Endodermal cell (in vitro differentiated cells): ENCODE measurements at regions not wholly inside any gene's neighbourhood (a gene's known extent, or its start where the extent isn't known, plus 50 kb on each side); places are given as distances from the start of the nearest gene placed in this dataset.

Experiments
- DNase-seq: peaks from one replicate; pipeline ENCODE4 v3.0.0-alpha.2; 2017
- H3K27ac ChIP-seq: 2 replicates; pipeline ENCODE4 v1.5.1; 2013; ENCODE audit warnings: mild to moderate bottlenecking, low read depth, low read length, moderate library complexity
- H3K27me3 ChIP-seq: 2 replicates; pipeline ENCODE4 v1.6.1; 2013; ENCODE audit warnings: mild to moderate bottlenecking, low read length, moderate library complexity; ENCODE audit not compliant: insufficient read depth, control insufficient read depth, poor library complexity, severe bottlenecking
- H3K36me3 ChIP-seq: 2 replicates; pipeline ENCODE4 v1.7.0; 2013; ENCODE audit warnings: mild to moderate bottlenecking, low read length, moderate library complexity; ENCODE audit not compliant: control insufficient read depth, insufficient read depth
- H3K4me1 ChIP-seq: one replicate; pipeline ENCODE4 v1.7.0; 2013; ENCODE audit warnings: low read length; ENCODE audit not compliant: control insufficient read depth, insufficient read depth
- H3K4me3 ChIP-seq: 2 replicates; pipeline ENCODE4 v1.5.1; 2013; ENCODE audit warnings: mild to moderate bottlenecking, low read length, moderate library complexity
- H3K9ac ChIP-seq: 2 replicates; pipeline ENCODE4 v1.6.1; 2013; ENCODE audit warnings: mild to moderate bottlenecking, low read length, moderate library complexity; ENCODE audit not compliant: poor library complexity, severe bottlenecking; ENCODE audit errors: extremely low read depth
- H3K9me3 ChIP-seq: 2 replicates; pipeline ENCODE4 v1.6.1; 2013; ENCODE audit warnings: mild to moderate bottlenecking, low read length, moderate library complexity; ENCODE audit not compliant: control insufficient read depth
- H3K27ac Mint-ChIP-seq: 2 replicates; pipeline ENCODE4 v1.8.0; 2020; ENCODE audit warnings: mixed read lengths
- H3K27me3 Mint-ChIP-seq: 2 replicates; pipeline ENCODE4 v1.8.0; 2021; ENCODE audit warnings: mild to moderate bottlenecking, mixed read lengths; ENCODE audit not compliant: insufficient read depth
- H3K36me3 Mint-ChIP-seq: 2 replicates; pipeline ENCODE4 v1.8.0; 2020; ENCODE audit warnings: low read depth, mixed read lengths
- H3K4me1 Mint-ChIP-seq: 2 replicates; pipeline ENCODE4 v1.8.0; 2020; ENCODE audit warnings: mixed read lengths
- H3K4me3 Mint-ChIP-seq: 2 replicates; pipeline ENCODE4 v1.8.0; 2020; ENCODE audit warnings: mild to moderate bottlenecking, moderate library complexity, mixed read lengths
- H3K9me3 Mint-ChIP-seq: 2 replicates; pipeline ENCODE4 v1.8.0; 2020; ENCODE audit warnings: mild to moderate bottlenecking, mixed read lengths
- CTCF ChIP-seq: fragments of 200-600 bp; sonication (generic); conservative IDR thresholded peaks from 2 replicates; pipeline ENCODE4 v1.5.0; 2021; ENCODE audit warnings: antibody characterized with exemption, mild to moderate bottlenecking
- WGBS, 2 experiments: methylation state at CpG; one replicate each; pipeline versions ENCODE4 v1.1.5 to v1.1.7; 2013; ENCODE audit warnings: missing lambda C conversion rate in 2 of 2, mixed read lengths in 1 of 2; ENCODE audit not compliant: insufficient coverage in 1 of 2, insufficient read length in 1 of 2; 5-methylcytosine and 5-hydroxymethylcytosine counted together

GRCh38 chr5:15447209-15447608, 52.8 kb upstream of the FBXL7 start:
- no peak for DNase-seq
- H3K36me3 Mint-ChIP-seq = no peaks in the 10 kb centered on the region
- H3K27me3 ChIP-seq = peaks cover 8% of the 10 kb centered on the region
- no peak overlapping the region for H3K4me3 Mint-ChIP-seq
- H3K27me3 Mint-ChIP-seq = peaks cover 7% of the 10 kb centered on the region
- H3K4me3 ChIP-seq = no peak overlapping the region
- H3K4me1 Mint-ChIP-seq = peaks cover 3% of the 10 kb centered on the region
- 88% methylated on average over 1 of the region's 1 CpG; no CpG with 5 or more reads in 1 of the 2 experiments for whole genome bisulfite sequencing, 2 experiments
- H3K9me3 Mint-ChIP-seq = no peaks in the 10 kb centered on the region
- H3K9me3 ChIP-seq = no peaks in the 10 kb centered on the region
- H3K27ac ChIP-seq = no peak overlapping the region
- peaks cover 6% of the 10 kb centered on the region for H3K4me1 ChIP-seq
- H3K27ac Mint-ChIP-seq = no peak overlapping the region
- TF ChIP-seq CTCF = no peak
- H3K9ac ChIP-seq = no peak overlapping the region
- H3K36me3 ChIP-seq = no peaks in the 10 kb centered on the region

GRCh38 chr5:15446552-15446951, 53.4 kb upstream of the FBXL7 start:
- Mint-ChIP-seq H3K9me3 (no peaks in the 10 kb centered on the region), H3K4me3 (no peak overlapping the region), H3K27ac (no peak overlapping the region), H3K27me3 (peaks cover 7% of the 10 kb centered on the region), H3K4me1 (peaks cover 3% of the 10 kb centered on the region), H3K36me3 (no peaks in the 10 kb centered on the region)
- Histone ChIP-seq H3K9me3 (no peaks in the 10 kb centered on the region), H3K27ac (no peak overlapping the region), H3K4me1 (peaks cover 6% of the 10 kb centered on the region), H3K9ac (no peak overlapping the region), H3K27me3 (peaks cover 8% of the 10 kb centered on the region), H3K4me3 (no peak overlapping the region), H3K36me3 (no peaks in the 10 kb centered on the region)
- DNase-seq = no peak
- TF ChIP-seq CTCF = no peak

GRCh38 chr5:15442193-15442570, 57.8 kb upstream of the FBXL7 start:
- H3K4me1 Mint-ChIP-seq = peaks cover 7% of the 10 kb centered on the region
- H3K9me3 Mint-ChIP-seq = no peaks in the 10 kb centered on the region
- DNase-seq = no peak
- TF ChIP-seq CTCF = no peak
- H3K9me3 ChIP-seq = no peaks in the 10 kb centered on the region
- WGBS, 2 experiments = 93% methylated on average over 1 of the region's 1 CpG; no CpG with 5 or more reads in 1 of the 2 experiments
- peaks cover 6% of the 10 kb centered on the region for H3K4me1 ChIP-seq
- no peak overlapping the region for H3K9ac ChIP-seq
- no peak overlapping the region for H3K27ac ChIP-seq
- no peak overlapping the region for H3K4me3 Mint-ChIP-seq
- no peak overlapping the region for H3K4me3 ChIP-seq
- H3K36me3 ChIP-seq = no peaks in the 10 kb centered on the region
- no peaks in the 10 kb centered on the region for H3K36me3 Mint-ChIP-seq
- H3K27me3 Mint-ChIP-seq = no peaks in the 10 kb centered on the region
- no peak overlapping the region for H3K27ac Mint-ChIP-seq
- H3K27me3 ChIP-seq = no peaks in the 10 kb centered on the region
